Gastroesophageal sphincter (tissue), 3 donors: ENCODE measurements at regions not wholly inside any gene's neighbourhood (a gene's known extent, or its start where the extent isn't known, plus 50 kb on each side); places are given as distances from the start of the nearest gene placed in this dataset.

Experiments
- CTCF ChIP-seq, 4 experiments: fragments of 200-600 bp in 2 of 4; fragments of 450-650 bp in 2 of 4; sonication (generic) in 1 of 4; IDR thresholded peaks; one replicate each; pipeline ENCODE4 v1.5.1; 2017 to 2019; ENCODE audit warnings: antibody characterized with exemption in 4 of 4, mild to moderate bottlenecking in 2 of 4, moderate library complexity in 2 of 4
- POLR2A ChIP-seq, 2 donors: fragments of 450-650 bp; IDR thresholded peaks; one replicate each; pipeline ENCODE4 v1.6.1; 2017; ENCODE audit warnings: antibody characterized with exemption in 2 of 2, mild to moderate bottlenecking in 2 of 2, moderate library complexity in 1 of 2
- POLR2AphosphoS5 ChIP-seq: sonication (generic); formaldehyde crosslinking; IDR thresholded peaks from one replicate; pipeline ENCODE4 v1.6.1; 2017; ENCODE audit warnings: antibody characterized with exemption

GRCh38 chr13:50400035-50400726, 384.9 kb downstream of the KCNRG start:
- TF ChIP-seq POLR2A (IDR thresholded peaks at IDR 0.05) (no peak), CTCF (IDR thresholded peaks at IDR 0.05) (no peak), POLR2AphosphoS5 (no peak)
